ENCODE measurements at regions not wholly inside any gene's neighbourhood (a gene's known extent, or its start where the extent isn't known, plus 50 kb on each side); places are given as distances from the start of the nearest gene placed in this dataset.

DNA sequence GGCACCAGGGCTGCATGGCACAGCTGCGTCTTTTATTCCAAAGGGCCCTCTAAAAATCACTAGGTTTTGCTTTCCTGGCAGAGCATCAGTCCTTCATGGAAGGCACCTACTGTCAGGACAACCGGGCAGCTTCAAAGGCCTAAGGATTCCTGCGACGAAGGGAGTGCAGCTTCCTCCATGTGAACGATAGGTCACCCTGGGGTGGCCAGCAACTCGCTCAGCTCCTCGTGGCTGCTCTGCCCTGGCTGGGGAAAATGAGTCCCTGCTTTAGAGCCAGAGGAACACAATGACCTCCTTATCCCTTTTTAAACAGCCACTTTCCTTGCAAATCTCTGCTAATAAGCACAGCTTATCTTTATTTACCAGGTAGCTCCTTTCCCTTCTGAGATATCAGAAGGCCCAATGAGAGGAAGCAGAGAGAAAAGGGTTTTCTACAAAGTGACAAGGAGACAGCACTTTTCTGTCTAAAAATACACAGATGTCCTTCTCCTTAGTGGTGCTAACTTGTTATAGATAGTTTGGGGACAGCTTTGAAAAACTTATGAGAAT, 71.6 kb upstream of the SMYD2 start:
- TF ChIP-seq, protein P1, sequence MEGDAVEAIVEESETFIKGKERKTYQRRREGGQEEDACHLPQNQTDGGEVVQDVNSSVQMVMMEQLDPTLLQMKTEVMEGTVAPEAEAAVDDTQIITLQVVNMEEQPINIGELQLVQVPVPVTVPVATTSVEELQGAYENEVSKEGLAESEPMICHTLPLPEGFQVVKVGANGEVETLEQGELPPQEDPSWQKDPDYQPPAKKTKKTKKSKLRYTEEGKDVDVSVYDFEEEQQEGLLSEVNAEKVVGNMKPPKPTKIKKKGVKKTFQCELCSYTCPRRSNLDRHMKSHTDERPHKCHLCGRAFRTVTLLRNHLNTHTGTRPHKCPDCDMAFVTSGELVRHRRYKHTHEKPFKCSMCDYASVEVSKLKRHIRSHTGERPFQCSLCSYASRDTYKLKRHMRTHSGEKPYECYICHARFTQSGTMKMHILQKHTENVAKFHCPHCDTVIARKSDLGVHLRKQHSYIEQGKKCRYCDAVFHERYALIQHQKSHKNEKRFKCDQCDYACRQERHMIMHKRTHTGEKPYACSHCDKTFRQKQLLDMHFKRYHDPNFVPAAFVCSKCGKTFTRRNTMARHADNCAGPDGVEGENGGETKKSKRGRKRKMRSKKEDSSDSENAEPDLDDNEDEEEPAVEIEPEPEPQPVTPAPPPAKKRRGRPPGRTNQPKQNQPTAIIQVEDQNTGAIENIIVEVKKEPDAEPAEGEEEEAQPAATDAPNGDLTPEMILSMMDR (IDR thresholded peaks at IDR 0.05; ENCODE audit: low read depth, low read length, poor library complexity, severe bottlenecking) = no peak
- no peak for TF ChIP-seq EZH2phosphoT487 (IDR thresholded peaks at IDR 0.05; ENCODE audit: borderline replicate concordance, low read length)

All from DOHH2 (cell line).